Adrenal gland (tissue), 5 donors: ENCODE measurements at regions not wholly inside any gene's neighbourhood (a gene's known extent, or its start where the extent isn't known, plus 50 kb on each side); places are given as distances from the start of the nearest gene placed in this dataset.

Experiments used
- POLR2A ChIP-seq, 2 donors: fragments of 450-650 bp; IDR thresholded peaks; one replicate each; pipeline ENCODE4 v1.6.1; 2017; ENCODE audit warnings: antibody characterized with exemption in 2 of 2, mild to moderate bottlenecking in 2 of 2, moderate library complexity in 1 of 2
- TF ChIP-seq, protein P1 (sequence below), 6 experiments: fragments of 450-650 bp in 4 of 6; fragments of 200-600 bp in 2 of 6; sonication (generic) in 1 of 6; IDR thresholded peaks; 1 replicate in 5 of 6; 2 replicates in 1 of 6; pipeline versions ENCODE4 v1.5.1 to v1.8.0; 2016 to 2021; ENCODE audit warnings: antibody characterized with exemption in 6 of 6, mild to moderate bottlenecking in 2 of 6, moderate library complexity in 1 of 6
- donor health status: DM: no; HTN: no; CAD: no.

- TF ChIP-seq, protein P1, sequence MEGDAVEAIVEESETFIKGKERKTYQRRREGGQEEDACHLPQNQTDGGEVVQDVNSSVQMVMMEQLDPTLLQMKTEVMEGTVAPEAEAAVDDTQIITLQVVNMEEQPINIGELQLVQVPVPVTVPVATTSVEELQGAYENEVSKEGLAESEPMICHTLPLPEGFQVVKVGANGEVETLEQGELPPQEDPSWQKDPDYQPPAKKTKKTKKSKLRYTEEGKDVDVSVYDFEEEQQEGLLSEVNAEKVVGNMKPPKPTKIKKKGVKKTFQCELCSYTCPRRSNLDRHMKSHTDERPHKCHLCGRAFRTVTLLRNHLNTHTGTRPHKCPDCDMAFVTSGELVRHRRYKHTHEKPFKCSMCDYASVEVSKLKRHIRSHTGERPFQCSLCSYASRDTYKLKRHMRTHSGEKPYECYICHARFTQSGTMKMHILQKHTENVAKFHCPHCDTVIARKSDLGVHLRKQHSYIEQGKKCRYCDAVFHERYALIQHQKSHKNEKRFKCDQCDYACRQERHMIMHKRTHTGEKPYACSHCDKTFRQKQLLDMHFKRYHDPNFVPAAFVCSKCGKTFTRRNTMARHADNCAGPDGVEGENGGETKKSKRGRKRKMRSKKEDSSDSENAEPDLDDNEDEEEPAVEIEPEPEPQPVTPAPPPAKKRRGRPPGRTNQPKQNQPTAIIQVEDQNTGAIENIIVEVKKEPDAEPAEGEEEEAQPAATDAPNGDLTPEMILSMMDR (IDR thresholded peaks at IDR 0.05) = no peak
- TF ChIP-seq POLR2A (IDR thresholded peaks at IDR 0.05) = no peak
Measured at GRCh38 chr16:62678796-62679195, 642.6 kb upstream of the CDH8 start.
